Hepatocyte (in vitro differentiated cells): ENCODE measurements at regions not wholly inside any gene's neighbourhood (a gene's known extent, or its start where the extent isn't known, plus 50 kb on each side); places are given as distances from the start of the nearest gene placed in this dataset.

Experiments
- EZH2phosphoT487 ChIP-seq: fragments of 200-600 bp; sonication (generic); IDR thresholded peaks from one replicate; pipeline ENCODE4 v1.6.1; 2018; ENCODE audit warnings: antibody characterized with exemption, mild to moderate bottlenecking, low read depth, moderate library complexity; ENCODE audit not compliant: unreplicated experiment, severe bottlenecking
- TF ChIP-seq, protein P1 (sequence below): fragments of 200-600 bp; sonication (generic); IDR thresholded peaks from 2 replicates; pipeline ENCODE4 v1.5.1; 2016; ENCODE audit warnings: antibody characterized with exemption, mild to moderate bottlenecking; ENCODE audit not compliant: poor library complexity

- TF ChIP-seq, protein P1, sequence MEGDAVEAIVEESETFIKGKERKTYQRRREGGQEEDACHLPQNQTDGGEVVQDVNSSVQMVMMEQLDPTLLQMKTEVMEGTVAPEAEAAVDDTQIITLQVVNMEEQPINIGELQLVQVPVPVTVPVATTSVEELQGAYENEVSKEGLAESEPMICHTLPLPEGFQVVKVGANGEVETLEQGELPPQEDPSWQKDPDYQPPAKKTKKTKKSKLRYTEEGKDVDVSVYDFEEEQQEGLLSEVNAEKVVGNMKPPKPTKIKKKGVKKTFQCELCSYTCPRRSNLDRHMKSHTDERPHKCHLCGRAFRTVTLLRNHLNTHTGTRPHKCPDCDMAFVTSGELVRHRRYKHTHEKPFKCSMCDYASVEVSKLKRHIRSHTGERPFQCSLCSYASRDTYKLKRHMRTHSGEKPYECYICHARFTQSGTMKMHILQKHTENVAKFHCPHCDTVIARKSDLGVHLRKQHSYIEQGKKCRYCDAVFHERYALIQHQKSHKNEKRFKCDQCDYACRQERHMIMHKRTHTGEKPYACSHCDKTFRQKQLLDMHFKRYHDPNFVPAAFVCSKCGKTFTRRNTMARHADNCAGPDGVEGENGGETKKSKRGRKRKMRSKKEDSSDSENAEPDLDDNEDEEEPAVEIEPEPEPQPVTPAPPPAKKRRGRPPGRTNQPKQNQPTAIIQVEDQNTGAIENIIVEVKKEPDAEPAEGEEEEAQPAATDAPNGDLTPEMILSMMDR = no peak
- TF ChIP-seq EZH2phosphoT487 = no peak
Observed at GRCh38 chrX:127943571-127943970, 108.6 kb downstream of the ACTRT1 start.
